Choroid plexus epithelial cell (primary cell): ENCODE measurements at regions not wholly inside any gene's neighbourhood (a gene's known extent, or its start where the extent isn't known, plus 50 kb on each side); places are given as distances from the start of the nearest gene placed in this dataset.

Source experiments
- DNase-seq: peaks from one replicate; pipeline ENCODE4 v3.0.0-alpha.2; 2010; ENCODE audit warnings: low read depth
- H3K4me3 ChIP-seq: 2 replicates; pipeline ENCODE4 v1.5.1; 2011; ENCODE audit warnings: low read depth, mild to moderate bottlenecking, control low read depth, low read length, moderate library complexity
- TF ChIP-seq, protein P1 (sequence below): conservative IDR thresholded peaks from 2 replicates; pipeline ENCODE4 v1.5.1; 2011; ENCODE audit warnings: low read depth, mild to moderate bottlenecking, control low read depth, inconsistent platforms, low read length, moderate library complexity

DNA sequence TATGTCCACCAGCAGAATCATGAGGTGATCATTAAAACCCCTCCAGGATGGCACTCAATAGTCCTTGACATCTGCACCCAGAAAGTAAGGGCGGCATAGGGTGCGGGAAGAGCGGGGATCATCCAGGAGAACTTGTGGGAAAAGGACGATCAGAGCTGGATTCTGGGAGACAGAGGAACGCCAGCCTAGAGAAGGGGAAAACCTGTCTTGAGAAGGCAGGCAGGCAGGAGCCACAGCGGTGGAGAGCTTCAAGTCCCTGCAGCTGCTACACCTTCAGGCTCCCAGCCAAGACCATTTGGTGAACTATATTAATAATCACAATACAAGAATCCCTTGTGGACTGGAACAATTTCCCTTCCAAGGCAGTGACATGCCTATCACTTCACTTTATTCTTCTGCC is 134.3 kb downstream of the BUD13 start:
- no peak overlapping the region for H3K4me3 ChIP-seq
- DNase-seq: no peak
- TF ChIP-seq, protein P1, sequence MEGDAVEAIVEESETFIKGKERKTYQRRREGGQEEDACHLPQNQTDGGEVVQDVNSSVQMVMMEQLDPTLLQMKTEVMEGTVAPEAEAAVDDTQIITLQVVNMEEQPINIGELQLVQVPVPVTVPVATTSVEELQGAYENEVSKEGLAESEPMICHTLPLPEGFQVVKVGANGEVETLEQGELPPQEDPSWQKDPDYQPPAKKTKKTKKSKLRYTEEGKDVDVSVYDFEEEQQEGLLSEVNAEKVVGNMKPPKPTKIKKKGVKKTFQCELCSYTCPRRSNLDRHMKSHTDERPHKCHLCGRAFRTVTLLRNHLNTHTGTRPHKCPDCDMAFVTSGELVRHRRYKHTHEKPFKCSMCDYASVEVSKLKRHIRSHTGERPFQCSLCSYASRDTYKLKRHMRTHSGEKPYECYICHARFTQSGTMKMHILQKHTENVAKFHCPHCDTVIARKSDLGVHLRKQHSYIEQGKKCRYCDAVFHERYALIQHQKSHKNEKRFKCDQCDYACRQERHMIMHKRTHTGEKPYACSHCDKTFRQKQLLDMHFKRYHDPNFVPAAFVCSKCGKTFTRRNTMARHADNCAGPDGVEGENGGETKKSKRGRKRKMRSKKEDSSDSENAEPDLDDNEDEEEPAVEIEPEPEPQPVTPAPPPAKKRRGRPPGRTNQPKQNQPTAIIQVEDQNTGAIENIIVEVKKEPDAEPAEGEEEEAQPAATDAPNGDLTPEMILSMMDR: no peak

DNA sequence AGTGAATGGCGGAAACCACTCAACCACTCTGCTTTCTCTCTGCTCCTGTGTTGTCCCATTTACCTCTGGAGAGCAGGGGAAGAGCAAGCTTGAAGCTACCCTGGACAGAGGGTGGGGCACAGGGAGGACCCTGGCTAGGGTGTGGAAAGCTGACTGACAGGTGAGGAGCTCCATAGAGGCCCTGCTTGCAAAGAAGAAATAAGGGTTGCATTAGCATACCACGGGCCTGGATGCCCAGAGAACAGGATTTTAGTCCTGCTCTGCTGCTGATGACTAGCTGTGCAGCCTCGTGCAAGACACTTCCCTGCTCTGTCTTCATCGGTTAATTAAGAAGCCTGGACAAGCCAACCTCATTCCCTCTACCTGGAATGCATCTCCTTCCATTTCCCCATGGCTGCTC is 135.0 kb downstream of the BUD13 start:
- no peak overlapping the region for H3K4me3 ChIP-seq
- DNase-seq: no peak
- TF ChIP-seq, protein P1: no peak

DNA sequence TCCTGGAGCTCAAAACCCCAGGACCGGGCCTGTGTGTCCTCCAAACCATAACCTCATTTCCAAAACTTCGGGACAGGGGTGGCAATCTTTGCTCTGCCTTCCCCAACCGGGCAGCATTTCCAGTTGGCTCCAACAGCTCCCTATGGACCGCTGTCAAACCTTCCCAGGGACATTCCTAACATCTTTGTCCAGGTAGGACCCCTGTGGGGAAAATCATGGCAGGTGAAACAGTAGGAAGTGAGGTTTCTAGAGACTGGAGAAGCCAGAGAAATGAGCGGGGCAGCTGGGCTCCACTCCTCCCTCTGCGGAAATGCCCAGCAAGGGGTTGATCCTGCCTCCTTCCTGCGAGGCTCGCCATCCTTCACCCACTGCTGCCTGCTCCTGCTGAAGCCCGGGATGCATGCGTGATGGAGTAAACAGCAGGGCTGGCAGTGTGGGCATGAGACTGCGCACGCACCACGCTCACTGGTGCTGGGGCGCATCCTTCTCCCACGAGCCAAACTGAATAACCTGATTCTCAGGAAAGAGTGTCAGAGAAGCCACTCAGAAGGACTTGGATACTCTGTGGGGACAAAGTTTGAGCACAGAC is 136.4 kb downstream of the BUD13 start:
- TF ChIP-seq, protein P1: no peak
- no peak for DNase-seq
- H3K4me3 ChIP-seq: no peak overlapping the region

DNA sequence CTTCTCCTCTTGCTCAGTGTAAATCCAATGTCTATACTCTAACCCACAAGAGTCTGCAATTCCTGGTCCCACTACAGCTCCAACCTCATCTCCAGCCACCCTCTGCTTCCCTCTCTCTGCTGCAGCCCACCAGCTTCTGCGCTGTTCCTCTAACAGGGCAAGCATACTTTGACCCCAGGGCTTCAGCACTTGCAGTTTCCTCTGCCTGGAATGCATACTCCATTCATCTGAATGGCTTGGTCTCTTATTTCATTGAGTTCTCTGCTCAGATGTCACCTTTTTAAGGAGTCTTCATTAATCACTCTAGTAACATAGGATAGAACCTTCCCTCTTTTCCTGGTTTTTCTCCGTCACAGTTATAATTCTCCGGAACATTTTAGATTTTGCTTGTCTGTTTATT is 141.6 kb downstream of the BUD13 start:
- H3K4me3 ChIP-seq: no peak overlapping the region
- TF ChIP-seq, protein P1: no peak
- no peak for DNase-seq

DNA sequence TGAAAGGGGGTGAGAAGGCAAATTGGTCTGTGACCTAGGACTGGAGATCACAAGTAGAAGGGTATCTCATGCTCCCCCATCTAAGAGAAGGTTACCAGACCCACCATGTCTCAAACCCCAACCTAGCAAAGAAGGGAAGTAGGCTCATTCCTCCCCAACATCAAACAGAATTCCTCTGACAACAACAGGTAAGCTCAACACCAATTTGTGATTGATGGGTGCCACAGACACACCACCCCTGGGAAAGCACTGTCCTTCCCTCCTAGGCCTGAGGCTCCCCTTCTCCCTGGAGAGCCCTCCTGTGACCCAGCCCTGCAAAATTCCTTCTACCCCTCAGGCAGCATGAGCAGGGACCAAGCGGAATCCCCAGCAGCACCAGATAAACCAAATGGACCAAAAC is 154.3 kb downstream of the BUD13 start:
- no peak for DNase-seq
- H3K4me3 ChIP-seq: no peak overlapping the region
- TF ChIP-seq, protein P1: no peak

DNA sequence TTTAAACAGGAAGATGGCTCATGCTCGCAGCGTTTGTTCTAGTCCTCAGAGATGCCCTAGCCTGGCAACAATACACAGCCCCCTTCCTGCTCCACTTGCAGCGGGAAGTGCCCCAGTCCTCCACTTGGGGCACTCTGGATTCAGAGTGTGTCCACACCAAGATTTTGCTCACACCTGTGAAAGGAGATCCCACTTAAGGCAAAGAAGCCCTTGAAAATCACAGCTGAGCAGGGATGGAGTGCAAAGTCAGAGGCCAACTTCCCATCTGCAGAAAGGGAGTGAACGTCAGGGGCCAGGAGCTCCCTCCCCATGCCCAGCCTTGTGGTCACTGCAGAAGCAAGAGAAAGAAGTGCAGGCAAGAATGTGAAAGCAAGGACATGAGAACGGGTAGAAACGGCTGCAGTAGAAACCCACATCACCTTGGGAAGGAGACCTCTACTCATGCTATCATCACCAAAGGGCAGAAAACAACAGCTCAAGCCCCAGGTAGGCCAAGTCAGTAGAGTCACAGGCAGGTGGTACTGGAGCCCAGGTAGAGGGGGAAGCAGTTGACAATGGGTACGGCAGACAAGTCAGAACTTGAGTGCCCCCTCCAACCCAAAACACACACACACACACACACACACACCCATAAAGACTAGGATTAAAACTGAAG is 157.4 kb downstream of the BUD13 start:
- TF ChIP-seq, protein P1: no peak
- DNase-seq: no peak
- H3K4me3 ChIP-seq: no peak overlapping the region
